Middle frontal gyrus (tissue), 1 donor: ENCODE measurements at regions not wholly inside any gene's neighbourhood (a gene's known extent, or its start where the extent isn't known, plus 50 kb on each side); places are given as distances from the start of the nearest gene placed in this dataset.

Experiments
- DNase-seq: peaks from one replicate; pipeline ENCODE4 v3.0.0-alpha.2; 2015; ENCODE audit warnings: low spot score; ENCODE audit errors: extremely low spot score

DNA sequence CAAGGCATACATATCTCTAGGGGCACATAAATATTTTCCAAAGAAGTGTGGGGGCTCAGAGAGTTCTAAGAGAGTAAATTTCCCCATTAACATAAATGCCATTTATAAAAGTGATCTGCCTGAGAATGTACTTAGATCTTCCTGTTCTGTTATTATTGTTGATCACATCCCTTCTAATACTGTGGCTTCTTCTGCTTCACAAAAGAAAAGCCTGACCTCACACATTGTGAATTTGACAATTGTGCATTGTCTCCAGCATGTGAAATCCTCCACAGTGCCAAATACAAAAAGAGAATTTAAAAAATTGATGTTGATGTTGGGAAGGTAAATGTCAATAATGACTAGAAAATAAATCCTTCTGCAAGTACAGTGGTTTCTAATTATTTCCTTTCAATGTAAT, 330.5 kb upstream of the LRIG3 start:
- DNase-seq = no peak

DNA sequence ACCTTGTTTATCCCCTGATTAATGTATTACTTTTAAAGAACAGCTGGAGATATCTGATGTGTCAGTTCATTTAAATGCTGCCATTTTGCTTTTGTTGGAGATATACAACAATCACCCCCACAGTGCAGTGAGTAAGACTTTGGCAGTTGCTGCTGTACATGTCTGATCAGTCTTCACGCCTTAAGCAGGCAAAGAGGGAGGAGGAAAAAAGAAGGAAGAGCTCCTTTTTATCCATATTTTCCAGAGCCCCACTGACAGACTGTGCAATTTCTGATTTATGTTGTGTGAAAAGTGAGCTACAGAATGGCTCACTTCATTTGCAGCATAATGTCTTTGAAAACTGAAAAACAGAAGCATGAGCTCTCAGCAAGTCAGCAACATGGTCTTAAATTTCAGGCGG, 319.7 kb upstream of the LRIG3 start:
- peak; percentile 15 for DNase-seq

DNA sequence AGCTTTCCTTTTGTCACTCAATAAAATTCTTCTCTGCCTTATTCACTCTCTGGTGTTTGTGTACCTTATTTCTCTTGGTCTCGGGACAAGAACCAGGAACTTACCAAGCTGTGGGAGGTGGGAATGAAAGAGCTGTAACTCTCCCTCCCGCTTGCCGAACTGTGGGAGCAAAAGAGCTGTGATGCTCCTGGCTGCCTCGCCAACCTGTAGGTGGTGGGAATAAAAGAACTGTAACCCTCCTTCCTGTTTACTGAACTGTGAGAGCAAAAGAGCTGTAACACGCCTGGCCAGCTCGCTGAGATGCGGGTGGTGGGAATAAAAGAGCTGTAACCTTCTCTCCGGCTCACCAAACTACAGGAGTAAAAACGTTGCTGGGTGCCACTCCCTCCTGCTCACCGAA, 314.1 kb upstream of the LRIG3 start:
- peak; percentile 24 for DNase-seq

DNA sequence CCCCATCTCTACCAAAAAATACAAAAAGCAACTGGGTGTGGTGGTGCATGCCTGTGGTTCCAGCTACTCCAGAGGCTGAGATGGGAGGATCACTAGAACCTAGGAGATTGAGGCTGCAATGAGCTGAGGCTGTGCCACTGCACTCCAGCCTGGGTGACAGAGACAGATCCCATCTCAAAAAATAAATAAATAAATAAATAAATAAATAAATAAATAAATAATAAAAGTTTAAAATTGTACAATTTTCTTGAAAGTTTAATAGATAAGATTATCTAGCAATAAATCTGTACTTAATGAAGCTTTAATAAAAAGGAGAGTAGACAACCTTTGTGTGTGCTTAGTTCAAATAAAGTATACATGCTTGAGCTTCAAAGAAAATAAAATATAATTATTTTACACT, 310.0 kb upstream of the LRIG3 start:
- DNase-seq = no peak

DNA sequence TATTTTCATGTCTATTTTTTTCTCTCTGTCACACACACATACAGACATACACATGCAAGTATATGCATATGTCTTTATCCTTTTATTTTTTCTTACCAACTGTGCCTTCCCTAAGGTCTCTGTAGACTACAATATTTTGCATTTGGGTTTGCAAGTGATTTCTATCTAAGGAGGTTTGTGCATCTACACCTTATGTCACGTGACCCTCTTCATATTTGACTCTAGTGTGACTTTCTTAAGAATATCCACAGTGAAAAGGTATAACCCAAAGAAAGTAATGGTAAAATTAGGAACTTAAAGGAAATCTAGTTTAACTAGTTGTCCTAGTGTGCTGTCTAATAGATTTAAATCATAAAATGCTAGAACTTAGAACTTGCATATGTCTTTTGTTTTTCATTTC, 298.8 kb upstream of the LRIG3 start:
- no peak for DNase-seq

DNA sequence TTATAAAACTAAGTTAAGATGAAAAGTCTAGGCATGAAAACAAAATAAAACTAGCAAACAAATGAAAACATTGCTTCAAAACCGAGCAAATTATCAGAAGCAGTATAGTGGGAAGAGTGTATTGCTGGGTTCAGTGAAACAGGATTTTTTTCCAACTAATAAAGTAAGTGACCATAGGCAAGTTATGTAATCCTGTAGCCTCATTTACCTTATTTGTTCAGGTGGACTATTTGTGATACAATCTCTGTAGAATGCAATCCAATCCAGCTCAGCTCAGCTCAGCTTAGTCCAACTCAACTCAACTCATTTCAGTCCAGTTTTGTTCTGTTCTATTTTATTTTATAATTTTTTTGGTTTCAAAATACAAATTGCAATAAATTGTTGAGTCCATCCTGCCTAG, 276.7 kb upstream of the LRIG3 start:
- no peak for DNase-seq

DNA sequence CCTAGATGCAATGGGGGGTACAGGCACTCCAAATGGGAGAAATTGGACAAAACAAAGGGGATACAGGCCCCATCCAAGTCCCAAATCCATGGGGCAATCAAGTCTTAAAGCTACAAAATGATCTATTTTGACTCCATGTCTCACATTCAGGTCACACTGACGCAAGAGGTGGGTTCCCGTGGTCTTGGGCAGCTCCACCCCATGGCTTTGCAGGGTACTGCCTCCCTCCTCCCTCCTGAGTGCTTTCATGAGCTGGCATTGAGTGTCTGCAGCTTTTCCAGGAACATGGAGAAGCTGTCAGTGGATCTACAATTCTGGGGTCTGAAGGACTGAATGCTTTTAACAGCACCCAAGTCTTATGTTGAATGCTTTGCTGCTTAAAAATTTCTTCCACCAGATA, 274.5 kb upstream of the LRIG3 start:
- DNase-seq = no peak

DNA sequence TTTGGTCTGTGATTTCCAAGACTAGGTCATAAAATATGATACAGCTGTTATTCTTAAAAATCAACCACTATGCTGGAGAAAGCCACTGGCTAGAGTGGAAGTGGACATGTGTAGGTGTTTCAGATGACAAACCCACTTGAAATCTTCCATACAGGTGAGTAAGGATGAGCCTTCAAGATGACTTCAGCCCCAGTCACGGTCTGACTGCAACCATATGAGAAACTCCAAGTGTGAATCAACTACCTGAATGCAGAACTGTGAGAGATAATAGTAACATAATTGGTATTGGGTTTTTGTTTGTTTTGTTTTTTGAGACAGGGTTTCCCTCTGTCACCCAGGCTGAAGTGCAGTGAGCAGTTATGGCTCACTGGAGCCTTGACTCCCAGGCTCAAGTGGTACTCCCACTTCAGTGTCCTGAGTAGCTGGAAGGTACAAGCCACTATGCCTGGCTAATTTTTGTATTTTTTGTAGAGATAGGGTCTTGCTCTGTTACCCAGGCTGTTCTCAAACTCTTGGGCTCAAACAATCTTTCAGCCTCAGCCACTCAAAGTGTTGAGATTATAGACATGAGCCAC, 273.3 kb upstream of the LRIG3 start:
- DNase-seq = no peak

DNA sequence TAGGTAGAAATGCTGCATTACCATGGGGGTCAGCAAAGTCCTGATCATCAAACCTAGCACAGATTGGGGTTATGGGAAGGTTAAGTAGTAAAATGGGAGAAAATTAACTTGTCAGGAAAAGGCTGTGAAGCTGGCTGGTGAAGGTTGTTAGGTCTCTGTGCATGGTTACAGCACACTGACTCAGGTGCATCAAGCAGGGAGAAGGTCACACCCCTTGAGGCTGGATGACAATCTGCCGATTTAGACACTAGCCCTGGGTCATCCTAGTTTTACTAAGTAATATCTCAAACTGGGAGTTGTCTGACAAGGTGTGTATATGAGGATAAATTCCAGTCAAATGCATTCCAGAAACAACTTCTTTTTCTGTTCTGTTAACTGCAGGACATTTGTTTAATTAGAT, 271.1 kb upstream of the LRIG3 start:
- DNase-seq = no peak

DNA sequence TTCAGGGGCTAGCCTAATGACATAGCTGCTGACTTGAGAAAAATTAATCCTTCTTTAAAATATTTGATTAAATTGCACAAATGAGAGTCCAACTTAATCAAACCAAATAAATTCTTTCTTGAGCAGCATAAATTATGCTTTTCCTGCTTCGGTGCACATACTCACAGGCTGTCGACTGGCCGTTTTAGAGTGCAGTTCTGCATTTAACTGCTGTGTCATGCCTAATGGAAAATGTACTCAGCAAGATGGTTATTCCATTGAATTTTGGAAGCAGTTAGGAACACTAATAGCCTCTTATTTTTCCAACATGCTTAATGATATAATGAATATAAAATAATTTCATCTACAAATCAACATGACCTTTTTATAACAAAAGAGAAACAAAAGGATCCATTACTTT, 266.1 kb upstream of the LRIG3 start:
- DNase-seq = no peak

DNA sequence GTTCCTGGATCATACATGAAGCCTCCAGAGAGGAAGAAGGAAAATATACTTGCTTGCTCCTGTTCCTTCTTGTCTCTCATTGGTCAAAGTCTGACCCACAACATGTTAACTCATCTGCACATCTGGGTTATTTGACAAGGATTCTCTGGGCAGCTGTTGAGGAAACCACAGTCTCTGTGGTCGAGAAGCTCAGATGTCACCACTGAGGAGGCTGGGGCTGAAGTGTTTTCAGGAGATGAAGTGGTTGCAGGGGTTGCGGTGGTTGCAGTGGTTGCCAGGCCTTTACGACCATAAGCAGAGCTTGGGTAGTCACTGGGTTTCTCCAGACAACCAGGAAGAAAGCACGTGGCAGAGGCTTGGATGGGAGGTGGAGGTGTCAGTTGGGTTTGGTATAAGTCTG, 265.0 kb upstream of the LRIG3 start:
- DNase-seq = no peak

DNA sequence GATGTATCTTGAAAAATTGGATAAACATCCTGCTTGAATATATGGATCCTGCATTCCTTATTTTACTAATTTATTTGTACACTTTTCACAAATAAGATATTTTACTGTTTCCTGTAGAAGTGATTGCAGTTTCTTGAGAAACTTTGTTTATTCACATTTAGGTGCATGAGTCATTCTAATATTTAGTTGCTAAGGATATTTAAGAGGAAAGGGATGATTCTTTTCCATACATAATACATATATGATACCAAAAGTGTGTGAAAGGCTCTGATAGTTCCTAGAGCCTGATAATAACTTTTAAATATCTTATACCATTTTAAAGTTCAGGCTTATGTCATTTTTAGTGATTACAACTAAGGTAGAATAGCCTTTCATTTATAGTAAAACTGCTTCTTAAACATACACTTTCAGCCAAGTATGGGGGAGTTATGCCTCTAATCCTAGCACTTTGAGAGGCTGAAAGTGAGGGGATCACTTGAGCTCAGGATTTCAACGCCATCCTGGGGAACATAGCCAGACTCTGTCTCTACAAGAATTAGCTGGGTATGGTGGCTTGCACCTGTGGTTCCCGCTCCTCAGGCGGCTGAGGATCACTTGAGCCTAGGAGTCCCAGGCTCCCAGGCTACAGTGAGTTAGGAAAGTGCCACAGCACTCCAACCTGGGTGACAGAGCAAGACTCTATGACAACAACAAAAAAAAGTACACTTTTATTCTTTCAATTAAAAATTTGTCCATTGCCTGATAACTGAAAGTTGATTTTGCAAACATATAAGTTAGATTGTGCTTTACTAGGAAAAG, 262.6 kb upstream of the LRIG3 start:
- no peak for DNase-seq

DNA sequence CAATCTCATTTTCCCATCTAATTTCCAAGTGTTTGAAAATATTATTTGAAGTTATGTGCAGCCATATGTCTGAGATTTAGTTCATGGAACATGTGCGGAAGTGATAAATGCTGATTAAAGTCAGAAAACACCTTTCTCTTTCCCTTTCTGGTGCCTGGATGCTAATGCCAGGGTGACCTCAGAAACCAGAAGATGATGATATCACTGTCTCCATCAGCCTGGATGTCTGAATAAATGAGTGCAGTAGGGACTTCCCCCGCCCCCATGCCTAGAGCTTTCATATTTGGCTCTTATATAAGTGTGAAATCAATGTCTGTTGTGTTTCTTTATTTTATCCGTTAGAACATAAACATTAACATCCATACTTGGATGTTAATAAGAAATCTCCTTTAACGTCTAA, 261.9 kb upstream of the LRIG3 start:
- DNase-seq = no peak

DNA sequence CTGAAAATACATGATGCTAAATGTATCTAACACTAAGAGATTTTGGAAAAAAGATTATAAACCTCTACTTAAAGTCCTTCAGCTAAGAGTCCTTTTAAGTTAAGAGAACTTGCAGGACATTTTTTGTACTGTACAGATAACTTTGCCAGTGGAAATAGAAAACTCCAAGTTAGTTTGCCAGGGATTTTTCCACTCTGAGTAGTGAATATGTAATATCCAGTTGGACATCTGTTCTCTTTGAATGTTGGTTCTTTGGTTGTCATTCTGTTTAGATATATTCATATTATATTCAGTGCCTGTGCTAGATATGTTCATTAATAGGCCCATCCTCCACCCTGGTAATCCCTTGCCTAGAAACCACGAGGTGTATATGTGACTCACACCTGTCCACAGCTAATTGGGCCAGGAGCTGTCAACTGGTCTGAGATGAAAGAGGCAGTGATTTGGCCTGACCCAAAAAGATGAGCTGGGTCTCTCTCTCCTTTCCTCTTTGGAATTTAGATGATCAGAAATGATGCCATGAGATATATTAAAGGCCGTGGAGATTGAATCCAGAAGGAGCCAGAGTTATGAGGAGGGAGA, 261.0 kb upstream of the LRIG3 start:
- no peak for DNase-seq

DNA sequence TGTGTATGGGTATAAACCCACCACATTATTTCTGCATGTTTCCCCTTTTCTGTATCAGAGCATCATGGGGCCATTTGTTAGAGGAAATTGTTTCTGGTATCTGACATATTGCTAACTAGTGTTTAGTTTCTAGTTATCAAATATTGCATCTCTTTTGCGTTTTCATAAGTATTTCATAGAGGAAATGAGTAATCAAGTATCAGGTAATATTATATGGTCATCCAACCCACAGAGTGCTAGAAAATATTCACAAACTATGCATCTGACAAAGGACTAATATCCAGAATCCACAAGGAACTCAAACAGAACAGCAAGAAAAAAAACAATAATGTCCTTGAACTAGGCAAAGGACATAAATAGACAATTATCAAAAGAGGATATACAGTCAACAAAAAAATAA, 258.9 kb upstream of the LRIG3 start:
- DNase-seq = no peak

DNA sequence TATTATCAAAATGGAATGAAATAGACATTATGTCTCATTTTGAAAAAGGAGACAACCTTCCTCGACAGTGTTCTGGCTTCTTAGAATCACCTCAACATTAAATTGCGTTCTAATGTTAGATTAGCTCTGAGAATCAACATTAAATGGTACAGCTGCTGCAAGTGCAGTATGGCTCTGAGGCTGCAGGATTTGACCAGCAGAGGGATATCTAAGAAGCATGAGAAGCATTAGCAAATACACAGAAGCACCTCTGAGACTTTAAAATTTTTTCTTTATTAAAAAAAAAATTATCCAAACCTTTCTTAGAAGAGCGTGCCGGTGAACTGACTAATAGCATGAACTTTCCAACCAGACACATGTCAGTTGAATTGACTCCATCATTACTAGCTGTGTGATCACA, 253.4 kb upstream of the LRIG3 start:
- DNase-seq = no peak

DNA sequence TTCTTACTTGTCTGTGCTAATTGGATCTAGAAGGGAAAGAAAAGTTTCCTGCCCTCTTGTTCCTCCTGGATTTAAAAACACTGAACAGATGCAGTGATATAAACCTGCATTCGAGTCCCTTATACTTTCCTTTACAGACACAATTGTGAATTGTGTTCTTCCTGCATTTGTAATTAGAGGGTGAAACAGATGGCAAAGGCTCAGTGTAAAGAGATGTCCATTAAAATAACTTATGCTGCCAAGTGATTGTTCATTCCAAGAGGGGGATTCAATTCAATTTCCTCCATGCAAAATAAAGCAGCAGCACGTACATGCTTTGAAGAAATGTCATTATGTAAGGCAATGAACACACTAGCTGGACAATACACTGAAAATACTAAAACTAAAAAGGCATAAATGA, 248.3 kb upstream of the LRIG3 start:
- no peak for DNase-seq

DNA sequence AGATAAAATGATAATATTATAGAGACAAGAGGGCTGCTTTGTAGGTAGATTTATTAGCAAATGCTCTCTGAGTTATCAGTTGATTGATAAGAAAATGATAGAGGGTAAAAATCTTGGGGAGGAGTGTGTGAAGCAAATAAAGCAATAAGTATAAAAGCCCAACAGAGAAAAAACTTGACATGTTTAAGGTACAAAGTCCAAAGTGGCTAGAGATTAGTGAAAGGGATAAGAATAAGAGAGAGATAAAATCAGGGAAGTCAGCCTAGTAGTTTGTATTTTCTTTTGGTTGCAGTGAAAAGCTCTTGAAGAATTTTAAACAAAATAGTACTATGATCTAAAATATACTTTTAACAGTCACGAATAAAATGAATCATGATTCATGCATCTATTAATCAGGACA, 246.2 kb upstream of the LRIG3 start:
- no peak for DNase-seq

DNA sequence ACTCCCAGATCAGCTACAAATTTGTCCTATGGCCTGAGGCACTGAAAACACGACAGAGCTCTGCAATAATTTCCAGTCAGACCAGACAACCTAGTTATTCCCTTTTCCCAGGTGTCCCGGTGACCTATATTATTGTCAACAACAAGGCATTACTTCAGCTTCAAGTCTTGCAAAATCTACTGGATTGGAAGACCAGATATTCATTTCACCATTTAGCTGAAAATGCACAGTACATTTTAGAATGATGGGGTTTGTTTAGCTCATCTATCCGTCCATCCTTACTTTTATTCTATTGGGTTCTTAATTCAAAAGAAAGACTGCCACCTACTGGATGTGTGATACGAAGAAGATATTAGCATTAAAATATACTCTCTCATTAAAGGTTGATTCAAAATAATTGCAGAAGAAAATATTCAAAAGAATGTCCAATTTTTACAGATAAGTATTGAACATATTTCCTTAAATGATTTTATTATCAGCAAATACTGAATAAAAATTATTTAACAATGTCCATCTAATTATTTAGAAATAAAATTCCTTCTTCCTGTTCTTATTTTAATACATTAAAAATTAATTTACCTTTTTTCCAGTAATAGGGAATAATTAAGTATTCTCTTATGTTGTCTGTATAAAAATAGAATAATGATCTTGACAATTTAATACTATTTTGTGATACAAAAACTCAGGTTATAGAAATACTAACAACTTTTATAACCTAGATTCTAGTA, 244.9 kb upstream of the LRIG3 start:
- DNase-seq = no peak

DNA sequence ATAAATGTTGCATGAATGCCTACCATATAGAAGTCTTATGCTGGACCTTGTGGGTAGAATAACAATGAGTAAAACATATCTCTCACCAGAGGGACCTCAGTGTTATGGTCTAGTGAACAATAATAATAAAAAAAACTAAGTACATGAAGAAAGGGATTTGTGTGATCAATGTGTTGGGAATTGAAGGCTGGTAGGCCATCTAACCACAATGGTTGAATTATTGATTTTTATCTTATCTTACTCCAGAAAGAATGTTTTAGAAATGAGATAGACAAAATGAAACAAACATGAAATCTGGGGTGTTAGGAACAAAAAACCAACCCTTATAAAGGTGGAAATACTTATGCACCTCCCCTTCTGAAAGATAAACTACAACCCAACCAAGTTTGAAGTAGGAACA, 243.9 kb upstream of the LRIG3 start:
- DNase-seq = no peak

DNA sequence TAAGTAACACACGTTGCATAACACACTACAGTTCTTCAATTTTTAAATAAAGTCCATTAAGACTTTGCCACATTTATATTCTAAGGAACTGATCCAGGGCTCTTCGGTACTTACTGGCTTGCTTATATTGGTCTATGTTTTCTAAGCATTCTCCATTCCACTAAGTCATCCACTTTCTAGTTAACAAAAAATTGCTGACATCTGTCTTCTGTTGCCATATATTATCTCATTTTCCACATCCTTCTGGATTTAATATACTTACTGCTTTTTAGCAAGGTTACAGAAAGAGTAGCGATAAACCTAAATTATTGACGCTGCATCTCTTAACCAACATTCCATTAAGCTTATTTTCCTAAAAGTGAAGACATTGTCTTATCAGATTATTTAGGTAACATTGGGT, 238.4 kb upstream of the LRIG3 start:
- no peak for DNase-seq

DNA sequence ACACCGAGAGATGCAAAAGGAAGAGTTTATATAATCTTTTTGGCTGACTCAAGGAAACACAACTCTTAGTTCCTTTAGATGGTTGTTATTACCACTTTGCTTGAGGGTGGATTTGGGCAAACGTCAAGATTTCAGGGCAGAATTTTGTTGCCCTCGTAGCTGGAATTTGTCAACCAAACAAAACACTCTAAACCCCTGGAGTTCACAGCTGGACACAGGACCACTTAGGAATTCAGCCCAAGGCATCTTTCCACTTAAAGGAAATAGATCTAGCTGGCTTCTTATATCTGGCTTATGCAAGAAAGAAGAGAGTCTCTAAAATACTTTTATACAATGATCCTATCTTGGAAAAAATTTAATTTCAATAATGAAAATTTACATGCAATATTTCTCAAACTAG, 237.8 kb upstream of the LRIG3 start:
- no peak for DNase-seq
